Liver (tissue), 8 donors: ENCODE measurements at regions not wholly inside any gene's neighbourhood (a gene's known extent, or its start where the extent isn't known, plus 50 kb on each side); places are given as distances from the start of the nearest gene placed in this dataset.

Experiments
- DNase-seq: peaks from one replicate; pipeline ENCODE4 v3.0.0-alpha.2; 2017; ENCODE audit warnings: low spot score
- H3K27ac ChIP-seq, 2 donors: one replicate each; pipeline ENCODE4 v1.7.0; 2013; ENCODE audit warnings: inconsistent platforms in 2 of 2, low read length in 2 of 2, control low read depth in 1 of 2, low read depth in 1 of 2, mild to moderate bottlenecking in 1 of 2
- H3K27me3 ChIP-seq, 4 donors: one replicate each; pipeline versions ENCODE4 v1.6.1 to v1.7.0; 2013; ENCODE audit warnings: low read length in 3 of 4, inconsistent platforms in 1 of 4, mild to moderate bottlenecking in 1 of 4, moderate library complexity in 1 of 4; ENCODE audit not compliant: control insufficient read depth in 4 of 4, insufficient read depth in 4 of 4
- H3K36me3 ChIP-seq, 4 donors: one replicate each; pipeline versions ENCODE4 v1.6.1 to v1.7.0; 2013; ENCODE audit warnings: low read length in 3 of 4, mild to moderate bottlenecking in 3 of 4, low read depth in 1 of 4, moderate library complexity in 1 of 4; ENCODE audit not compliant: control insufficient read depth in 4 of 4, insufficient read depth in 3 of 4
- H3K4me1 ChIP-seq, 4 donors: one replicate each; pipeline versions ENCODE4 v1.6.1 to v1.7.0; 2013; ENCODE audit warnings: low read length in 3 of 4, mild to moderate bottlenecking in 3 of 4, moderate library complexity in 1 of 4; ENCODE audit not compliant: control insufficient read depth in 4 of 4, insufficient read depth in 4 of 4
- H3K4me3 ChIP-seq, 3 donors: one replicate each; pipeline versions ENCODE4 v1.6.1 to v1.7.0; 2013; ENCODE audit warnings: low read length in 3 of 3, control low read depth in 1 of 3, low read depth in 1 of 3, mild to moderate bottlenecking in 1 of 3
- H3K9ac ChIP-seq, 2 donors: one replicate each; pipeline ENCODE4 v1.7.0; 2013; ENCODE audit warnings: low read length in 2 of 2, mild to moderate bottlenecking in 2 of 2, moderate library complexity in 2 of 2, control low read depth in 1 of 2, low read depth in 1 of 2
- H3K9me3 ChIP-seq, 4 donors: one replicate each; pipeline versions ENCODE4 v1.6.1 to v1.7.0; 2013; ENCODE audit warnings: low read length in 3 of 4; ENCODE audit not compliant: control insufficient read depth in 4 of 4
- ATF3 ChIP-seq: IDR thresholded peaks from 2 replicates; pipeline ENCODE4 v1.6.1; 2016; ENCODE audit warnings: antibody characterized with exemption
- CTCF ChIP-seq: fragments of 150-350 bp; IDR thresholded peaks from 2 replicates; pipeline ENCODE4 v1.5.1; 2017; ENCODE audit warnings: improper control_type of control experiment, low read depth, low read length; ENCODE audit not compliant: missing input control
- EGR1 ChIP-seq, 2 donors: IDR thresholded peaks; 2 replicates each; pipeline ENCODE4 v1.6.1; 2016 to 2018; ENCODE audit warnings: antibody characterized with exemption in 2 of 2, low read depth in 2 of 2
- FOXA1 ChIP-seq: IDR thresholded peaks from 2 replicates; pipeline ENCODE4 v1.6.1; 2016; ENCODE audit warnings: antibody characterized with exemption
- FOXA2 ChIP-seq: IDR thresholded peaks from 2 replicates; pipeline ENCODE4 v1.6.1; 2016; ENCODE audit warnings: antibody characterized with exemption
- GABPA ChIP-seq, 2 donors: IDR thresholded peaks in 1 of 2; conservative IDR thresholded peaks in 1 of 2; 2 replicates each; pipeline ENCODE4 v1.6.1; 2016; ENCODE audit warnings: antibody characterized with exemption in 2 of 2, mild to moderate bottlenecking in 1 of 2, moderate library complexity in 1 of 2
- HNF4A ChIP-seq, 2 donors: conservative IDR thresholded peaks; 2 replicates each; pipeline ENCODE4 v1.6.1; 2016; ENCODE audit warnings: antibody characterized with exemption in 2 of 2, mild to moderate bottlenecking in 2 of 2
- HNF4G ChIP-seq: IDR thresholded peaks from 2 replicates; pipeline ENCODE4 v1.6.1; 2016; ENCODE audit warnings: antibody characterized with exemption
- JUND ChIP-seq, 2 donors: IDR thresholded peaks; 2 replicates each; pipeline ENCODE4 v1.6.1; 2016; ENCODE audit warnings: antibody characterized with exemption in 2 of 2
- MAX ChIP-seq: IDR thresholded peaks from 2 replicates; pipeline ENCODE4 v1.6.1; 2016; ENCODE audit warnings: antibody characterized with exemption
- NR2F2 ChIP-seq: IDR thresholded peaks from 2 replicates; pipeline ENCODE4 v1.6.1; 2016; ENCODE audit warnings: antibody characterized with exemption
- RAD21 ChIP-seq, 2 donors: IDR thresholded peaks; 2 replicates each; pipeline ENCODE4 v1.6.1; 2016; ENCODE audit warnings: antibody characterized with exemption in 2 of 2, mild to moderate bottlenecking in 2 of 2
- RXRA ChIP-seq, 2 donors: IDR thresholded peaks; 2 replicates each; pipeline ENCODE4 v1.6.1; 2017 to 2018; ENCODE audit warnings: antibody characterized with exemption in 2 of 2, mild to moderate bottlenecking in 1 of 2
- SP1 ChIP-seq: IDR thresholded peaks from 2 replicates; pipeline ENCODE4 v1.6.1; 2018; ENCODE audit warnings: antibody characterized with exemption, mild to moderate bottlenecking
- TAF1 ChIP-seq: conservative IDR thresholded peaks from 2 replicates; pipeline ENCODE4 v1.6.1; 2016; ENCODE audit warnings: antibody characterized with exemption, mild to moderate bottlenecking
- YY1 ChIP-seq: IDR thresholded peaks from 2 replicates; pipeline ENCODE4 v1.6.1; 2016; ENCODE audit warnings: antibody characterized with exemption, mild to moderate bottlenecking
- ZBTB33 ChIP-seq: IDR thresholded peaks from 2 replicates; pipeline ENCODE4 v1.6.1; 2016; ENCODE audit warnings: antibody characterized with exemption
- WGBS: extraction: QIAGEN DNeasy Blood & Tissue Kit; methylation state at CpG from one replicate; pipeline ENCODE4 v1.1.7; 2013; 5-methylcytosine and 5-hydroxymethylcytosine counted together
- TF ChIP-seq, protein P1 (sequence below): IDR thresholded peaks from 2 replicates; pipeline ENCODE4 v1.6.1; 2016; ENCODE audit warnings: antibody characterized with exemption, mild to moderate bottlenecking
- donor health status: healthy.
- donor health status: healthy.
- donor health status: healthy.
- donor health status: healthy.
- donor health status: healthy.

DNA sequence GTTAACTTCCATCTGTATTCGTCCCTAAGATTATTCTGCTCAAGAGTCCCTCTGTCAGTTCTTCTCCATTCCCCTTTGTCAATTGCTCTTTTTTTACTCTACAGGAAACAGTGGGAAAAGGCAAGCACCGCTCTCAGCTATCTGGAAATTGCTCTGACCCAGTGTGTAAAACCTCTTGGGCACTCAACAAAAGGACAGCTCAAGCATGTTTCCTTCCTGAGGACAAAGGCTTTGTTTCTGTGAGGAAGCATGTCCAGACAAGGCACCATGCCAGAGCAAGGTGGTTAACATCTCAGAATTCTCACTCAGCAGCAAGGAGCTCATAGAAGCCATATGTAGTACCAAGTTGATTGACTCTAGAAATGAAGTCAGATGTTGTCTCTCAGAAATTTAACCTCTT lies 735.6 kb downstream of the TSN start:
- 71% methylated on average over 2 of the region's 2 CpGs for WGBS
- Histone ChIP-seq H3K27me3 (no peaks in the 10 kb centered on the region), H3K9ac (no peak overlapping the region), H3K4me3 (no peak overlapping the region), H3K36me3 (no peaks in the 10 kb centered on the region), H3K27ac (no peak overlapping the region), H3K9me3 (no peaks in the 10 kb centered on the region), H3K4me1 (no peaks in the 10 kb centered on the region)
- DNase-seq: no peak
- TF ChIP-seq EGR1 (IDR thresholded peaks at IDR 0.05; ENCODE audit: low read depth in 2 of 2) (no peak), FOXA2 (no peak), RXRA (IDR thresholded peaks at IDR 0.05) (no peak), GABPA (IDR thresholded peaks at IDR 0.05 in 1 of 2, conservative IDR thresholded peaks at IDR 0.05 in 1 of 2) (no peak), HNF4G (no peak), ZBTB33 (no peak), RAD21 (IDR thresholded peaks at IDR 0.05) (no peak), JUND (IDR thresholded peaks at IDR 0.05) (no peak), ATF3 (no peak), NR2F2 (no peak), TAF1 (no peak), CTCF (no peak), FOXA1 (no peak), MAX (no peak), SP1 (no peak), HNF4A (conservative IDR thresholded peaks at IDR 0.05) (no peak), YY1 (no peak)
- TF ChIP-seq, protein P1, sequence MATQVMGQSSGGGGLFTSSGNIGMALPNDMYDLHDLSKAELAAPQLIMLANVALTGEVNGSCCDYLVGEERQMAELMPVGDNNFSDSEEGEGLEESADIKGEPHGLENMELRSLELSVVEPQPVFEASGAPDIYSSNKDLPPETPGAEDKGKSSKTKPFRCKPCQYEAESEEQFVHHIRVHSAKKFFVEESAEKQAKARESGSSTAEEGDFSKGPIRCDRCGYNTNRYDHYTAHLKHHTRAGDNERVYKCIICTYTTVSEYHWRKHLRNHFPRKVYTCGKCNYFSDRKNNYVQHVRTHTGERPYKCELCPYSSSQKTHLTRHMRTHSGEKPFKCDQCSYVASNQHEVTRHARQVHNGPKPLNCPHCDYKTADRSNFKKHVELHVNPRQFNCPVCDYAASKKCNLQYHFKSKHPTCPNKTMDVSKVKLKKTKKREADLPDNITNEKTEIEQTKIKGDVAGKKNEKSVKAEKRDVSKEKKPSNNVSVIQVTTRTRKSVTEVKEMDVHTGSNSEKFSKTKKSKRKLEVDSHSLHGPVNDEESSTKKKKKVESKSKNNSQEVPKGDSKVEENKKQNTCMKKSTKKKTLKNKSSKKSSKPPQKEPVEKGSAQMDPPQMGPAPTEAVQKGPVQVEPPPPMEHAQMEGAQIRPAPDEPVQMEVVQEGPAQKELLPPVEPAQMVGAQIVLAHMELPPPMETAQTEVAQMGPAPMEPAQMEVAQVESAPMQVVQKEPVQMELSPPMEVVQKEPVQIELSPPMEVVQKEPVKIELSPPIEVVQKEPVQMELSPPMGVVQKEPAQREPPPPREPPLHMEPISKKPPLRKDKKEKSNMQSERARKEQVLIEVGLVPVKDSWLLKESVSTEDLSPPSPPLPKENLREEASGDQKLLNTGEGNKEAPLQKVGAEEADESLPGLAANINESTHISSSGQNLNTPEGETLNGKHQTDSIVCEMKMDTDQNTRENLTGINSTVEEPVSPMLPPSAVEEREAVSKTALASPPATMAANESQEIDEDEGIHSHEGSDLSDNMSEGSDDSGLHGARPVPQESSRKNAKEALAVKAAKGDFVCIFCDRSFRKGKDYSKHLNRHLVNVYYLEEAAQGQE: no peak
